GM12878 (cell line): ENCODE measurements at regions not wholly inside any gene's neighbourhood (a gene's known extent, or its start where the extent isn't known, plus 50 kb on each side); places are given as distances from the start of the nearest gene placed in this dataset.

ENCODE experiments used
- ASH2L ChIP-seq: fragments of 300-600, 200-600 bp; sonication (generic); IDR thresholded peaks from 2 replicates; pipeline ENCODE4 v1.6.1; 2017; ENCODE audit warnings: low read depth, mild to moderate bottlenecking, borderline replicate concordance
- CTCF ChIP-seq, 3 experiments: IDR thresholded peaks in 2 of 3; conservative IDR thresholded peaks in 1 of 3; 2 replicates each; pipeline ENCODE4 v1.5.1; 2011; ENCODE audit warnings: low read depth in 3 of 3, low read length in 3 of 3, mild to moderate bottlenecking in 3 of 3, control low read depth in 2 of 3, moderate library complexity in 2 of 3, inconsistent platforms in 1 of 3, mixed read lengths in 1 of 3; ENCODE audit not compliant: control insufficient read depth in 2 of 3, insufficient read depth in 1 of 3; ENCODE audit errors: extremely low read depth in 1 of 3
- MEF2B ChIP-seq: fragments of 450-650 bp; IDR thresholded peaks from 2 replicates; pipeline ENCODE4 v1.6.1; 2018; ENCODE audit warnings: mild to moderate bottlenecking, moderate library complexity; ENCODE audit not compliant: partially characterized antibody, poor library complexity, severe bottlenecking
- NRF1 ChIP-seq: conservative IDR thresholded peaks from 2 replicates; pipeline ENCODE4 v1.6.1; 2011; ENCODE audit warnings: mild to moderate bottlenecking, low read depth, low read length, improper control_type of control experiment
- PBX3 ChIP-seq: IDR thresholded peaks from 2 replicates; pipeline ENCODE4 v1.6.1; 2011; ENCODE audit warnings: mild to moderate bottlenecking, low read depth, low read length, moderate library complexity; ENCODE audit not compliant: insufficient replicate concordance
- RUNX3 ChIP-seq: IDR thresholded peaks from 2 replicates; pipeline ENCODE4 v1.6.1; 2012; ENCODE audit warnings: low read length, inconsistent platforms
- ZBTB4 ChIP-seq: fragments of 450-650 bp; formaldehyde crosslinking; IDR thresholded peaks from 2 replicates; pipeline ENCODE4 v1.4.0; 2022; ENCODE audit warnings: mild to moderate bottlenecking, moderate library complexity

GRCh38 chr11:122030286-122030685, 85.7 kb downstream of the BLID start:
- TF ChIP-seq CTCF (IDR thresholded peaks at IDR 0.05 in 2 of 3, conservative IDR thresholded peaks at IDR 0.05 in 1 of 3; ENCODE audit: control insufficient read depth in 2 of 3, extremely low read depth in 1 of 3, insufficient read depth in 1 of 3, low read depth in 3 of 3, low read length in 3 of 3), result no peak
- no peak for TF ChIP-seq ASH2L
- TF ChIP-seq NRF1, result no peak
- TF ChIP-seq PBX3, result no peak
- TF ChIP-seq MEF2B, result no peak
- TF ChIP-seq RUNX3, result no peak
- no peak for TF ChIP-seq ZBTB4 (CRISPR knock-in tag)
